GM19328 (cell line): ENCODE measurements at regions not wholly inside any gene's neighbourhood (a gene's known extent, or its start where the extent isn't known, plus 50 kb on each side); places are given as distances from the start of the nearest gene placed in this dataset.
A peak's percentile ranks its signal among the peaks of the same experiment; 100 is the strongest.

Experiments
- ATAC-seq: cut with Tn5 transposase; IDR thresholded peaks from one replicate; pipeline ENCODE4 v1.9.1; 2021; ENCODE audit warnings: mild to moderate bottlenecking, moderate library complexity; ENCODE audit not compliant: unreplicated experiment

- no peak for ATAC-seq
Observed at GRCh38 chr4:187541666-187542065, 453.9 kb upstream of the ZFP42 start.

- no peak for ATAC-seq
Observed at GRCh38 chr4:187544461-187545053, 451.0 kb upstream of the ZFP42 start.

- no peak for ATAC-seq
Observed at GRCh38 chr4:187547316-187547715, 448.3 kb upstream of the ZFP42 start.

GRCh38 chr4:187550256-187550950 is 445.2 kb upstream of the ZFP42 start:
- ATAC-seq: no peak

GRCh38 chr4:187552781-187553180 is 442.8 kb upstream of the ZFP42 start:
- ATAC-seq: no peak

- no peak for ATAC-seq
Observed at GRCh38 chr4:187555174-187555573, 440.4 kb upstream of the ZFP42 start.

- no peak for ATAC-seq
Observed at GRCh38 chr4:187558391-187558790, 437.2 kb upstream of the ZFP42 start.

GRCh38 chr4:187562345-187562744 is 433.2 kb upstream of the ZFP42 start:
- no peak for ATAC-seq

- no peak for ATAC-seq
Observed at GRCh38 chr4:187565416-187565815, 430.2 kb upstream of the ZFP42 start.

GRCh38 chr4:187569871-187570270 is 425.7 kb upstream of the ZFP42 start:
- no peak for ATAC-seq

- ATAC-seq: no peak
Observed at GRCh38 chr4:187575706-187576105, 419.9 kb upstream of the ZFP42 start.

- no peak for ATAC-seq
Observed at GRCh38 chr4:187576751-187577150, 418.8 kb upstream of the ZFP42 start.

GRCh38 chr4:187577941-187578480 is 417.6 kb upstream of the ZFP42 start:
- ATAC-seq: no peak

- ATAC-seq: no peak
Observed at GRCh38 chr4:187586892-187587291, 408.7 kb upstream of the ZFP42 start.

GRCh38 chr4:187598196-187598595 is 397.4 kb upstream of the ZFP42 start:
- no peak for ATAC-seq

- ATAC-seq: no peak
Observed at GRCh38 chr4:187602339-187603092, 393.1 kb upstream of the ZFP42 start.

- no peak for ATAC-seq
Observed at GRCh38 chr4:187603093-187604025, 392.2 kb upstream of the ZFP42 start.

GRCh38 chr4:187604984-187605383 is 390.6 kb upstream of the ZFP42 start:
- no peak for ATAC-seq

- peak; percentile 62 for ATAC-seq
Observed at GRCh38 chr4:187606581-187606980, 389.0 kb upstream of the ZFP42 start.

GRCh38 chr4:187608001-187608421 is 387.6 kb upstream of the ZFP42 start:
- no peak for ATAC-seq

- no peak for ATAC-seq
Observed at GRCh38 chr4:187612301-187612700, 383.3 kb upstream of the ZFP42 start.
